GM23338 (cell line): ENCODE measurements at regions not wholly inside any gene's neighbourhood (a gene's known extent, or its start where the extent isn't known, plus 50 kb on each side); places are given as distances from the start of the nearest gene placed in this dataset.

Experiments used
- ATAC-seq: fragments of 200-7000 bp; cut with Tn5 transposase; 3 replicates; pipeline ENCODE4 v1.9.1; 2020
- DNase-seq: peaks from one replicate; pipeline ENCODE4 v3.0.0-alpha.2; 2015; ENCODE audit warnings: low spot score
- H2AFZ ChIP-seq: fragments of 200-600 bp; sonication (generic); 2 replicates; pipeline ENCODE4 v1.8.0; 2016; ENCODE audit warnings: antibody characterized with exemption, mild to moderate bottlenecking, moderate library complexity
- H3F3A ChIP-seq: fragments of 200-600 bp; sonication (generic); replicated peaks from 2 replicates; pipeline ENCODE4 v1.8.0; 2017; ENCODE audit warnings: antibody characterized with exemption, mixed run types, low read depth
- H3K27ac ChIP-seq: fragments of 200-600 bp; sonication (generic); 2 replicates; pipeline ENCODE4 v1.6.1; 2016; ENCODE audit warnings: low read depth
- H3K27me3 ChIP-seq: fragments of 200-600 bp; sonication (generic); 2 replicates; pipeline ENCODE4 v1.8.0; 2016; ENCODE audit warnings: mild to moderate bottlenecking, mixed run types, moderate library complexity; ENCODE audit not compliant: insufficient read depth
- H3K36me3 ChIP-seq: fragments of 200-600 bp; sonication (generic); 2 replicates; pipeline ENCODE4 v1.8.0; 2016; ENCODE audit warnings: mild to moderate bottlenecking; ENCODE audit not compliant: insufficient read depth
- H3K4me1 ChIP-seq: fragments of 200-600 bp; sonication (generic); 2 replicates; pipeline ENCODE4 v1.8.0; 2016; ENCODE audit warnings: mild to moderate bottlenecking, moderate library complexity; ENCODE audit not compliant: insufficient read depth
- H3K4me2 ChIP-seq: fragments of 200-600 bp; sonication (generic); 2 replicates; pipeline ENCODE4 v1.7.1; 2017; ENCODE audit warnings: mixed run types
- H3K4me3 ChIP-seq: fragments of 200-600 bp; sonication (generic); 2 replicates; pipeline ENCODE4 v1.6.1; 2016; ENCODE audit warnings: mixed run types
- H3K79me2 ChIP-seq: fragments of 200-600 bp; sonication (generic); replicated peaks from 2 replicates; pipeline ENCODE4 v1.8.0; 2017; ENCODE audit warnings: mild to moderate bottlenecking; ENCODE audit not compliant: insufficient read depth
- H3K9me2 ChIP-seq: fragments of 200-600 bp; sonication (generic); 2 replicates; pipeline ENCODE4 v1.8.0; 2017; ENCODE audit not compliant: insufficient read depth
- H4K20me1 ChIP-seq: fragments of 200-600 bp; sonication (generic); replicated peaks from 2 replicates; pipeline ENCODE4 v1.8.0; 2017; ENCODE audit warnings: mild to moderate bottlenecking; ENCODE audit not compliant: insufficient read depth
- H3K27ac Mint-ChIP-seq: 2 replicates; pipeline ENCODE4 v1.8.0; 2020; ENCODE audit warnings: inconsistent platforms, mild to moderate bottlenecking, moderate library complexity, mixed read lengths
- H3K27me3 Mint-ChIP-seq: 3 replicates; pipeline ENCODE4 v1.8.0; 2022; ENCODE audit warnings: low read depth, mild to moderate bottlenecking, moderate library complexity, mixed read lengths, inconsistent platforms; ENCODE audit not compliant: insufficient read depth, poor library complexity
- H3K36me3 Mint-ChIP-seq: 3 replicates; pipeline ENCODE4 v1.8.0; 2021; ENCODE audit warnings: low read depth, mild to moderate bottlenecking, inconsistent platforms, moderate library complexity, mixed read lengths
- H3K4me1 Mint-ChIP-seq: 3 replicates; pipeline ENCODE4 v1.8.0; 2020; ENCODE audit warnings: mild to moderate bottlenecking, inconsistent platforms, mixed read lengths
- H3K4me3 Mint-ChIP-seq: 3 replicates; pipeline ENCODE4 v1.8.0; 2021; ENCODE audit warnings: moderate library complexity, mild to moderate bottlenecking, inconsistent platforms, mixed read lengths
- H3K9me3 Mint-ChIP-seq: 3 replicates; pipeline ENCODE4 v1.8.0; 2020; ENCODE audit warnings: moderate library complexity, mild to moderate bottlenecking, inconsistent platforms, mixed read lengths
- CREB1 ChIP-seq: fragments of 250-450 bp; sonication (Bioruptor Pico); IDR thresholded peaks from 2 replicates; pipeline ENCODE4 v1.5.0; 2020; ENCODE audit warnings: low read depth, mild to moderate bottlenecking, moderate library complexity
- CTCF ChIP-seq, 2 experiments: fragments of 200-600 bp in 1 of 2; sonication (generic) in 1 of 2; conservative IDR thresholded peaks; 2 replicates each; pipeline versions ENCODE4 v1.5.1 to v1.6.1; 2016 to 2017; ENCODE audit warnings: antibody characterized with exemption in 2 of 2, low read depth in 2 of 2, mild to moderate bottlenecking in 2 of 2, moderate library complexity in 1 of 2
- ETS1 ChIP-seq: IDR thresholded peaks from 2 replicates; pipeline ENCODE4 v1.6.1; 2016; ENCODE audit warnings: antibody characterized with exemption
- EZH2 ChIP-seq: fragments of 200-600 bp; sonication (generic); IDR thresholded peaks from one replicate; pipeline ENCODE4 v1.8.0; 2017; ENCODE audit warnings: antibody characterized with exemption, mild to moderate bottlenecking, low read depth; ENCODE audit not compliant: unreplicated experiment
- EZH2phosphoT487 ChIP-seq: fragments of 200-600 bp; sonication (generic); IDR thresholded peaks from one replicate; pipeline ENCODE4 v1.8.1; 2018; ENCODE audit warnings: antibody characterized with exemption; ENCODE audit not compliant: unreplicated experiment
- JUNB ChIP-seq: IDR thresholded peaks from one replicate; pipeline ENCODE4 v1.6.1; 2016; ENCODE audit warnings: antibody characterized with exemption; ENCODE audit not compliant: unreplicated experiment
- NANOG ChIP-seq: IDR thresholded peaks from 2 replicates; pipeline ENCODE4 v1.6.1; 2016; ENCODE audit warnings: antibody characterized with exemption, borderline replicate concordance
- POLR2AphosphoS5 ChIP-seq: IDR thresholded peaks from 2 replicates; pipeline ENCODE4 v1.6.1; 2016; ENCODE audit warnings: antibody characterized with exemption, low read depth
- REST ChIP-seq: IDR thresholded peaks from one replicate; pipeline ENCODE4 v1.6.1; 2018; ENCODE audit warnings: antibody characterized with exemption; ENCODE audit not compliant: unreplicated experiment
- STAT1 ChIP-seq: IDR thresholded peaks from one replicate; pipeline ENCODE4 v1.6.1; 2016; ENCODE audit warnings: antibody characterized with exemption; ENCODE audit not compliant: unreplicated experiment
- ZNF114 ChIP-seq: fragments of 250-450 bp; sonication (Bioruptor Pico); IDR thresholded peaks from 2 replicates; pipeline ENCODE4 v1.5.0; 2020; ENCODE audit warnings: mild to moderate bottlenecking, moderate library complexity
- ZNF331 ChIP-seq: fragments of 250-450 bp; sonication (Bioruptor Pico); IDR thresholded peaks from 2 replicates; pipeline ENCODE4 v1.5.0; 2020; ENCODE audit warnings: low read depth, mild to moderate bottlenecking, moderate library complexity
- ZNF462 ChIP-seq: fragments of 250-450 bp; sonication (Bioruptor Pico); IDR thresholded peaks from 2 replicates; pipeline ENCODE4 v1.5.0; 2020; ENCODE audit warnings: mild to moderate bottlenecking, moderate library complexity

- Histone ChIP-seq H4K20me1 (no peaks in the 10 kb centered on the region), H3K4me1 (no peaks in the 10 kb centered on the region), H3K27me3 (no peaks in the 10 kb centered on the region), H3K4me3 (no peak overlapping the region), H3K4me2 (no peak overlapping the region), H3K79me2 (no peaks in the 10 kb centered on the region), H3K36me3 (no peaks in the 10 kb centered on the region), H3K27ac (no peak overlapping the region), H3K9me2 (peaks cover 5% of the 10 kb centered on the region; the same call in 1 of the 2 replicates), H3F3A (no peaks in the 10 kb centered on the region), H2AFZ (no peak overlapping the region)
- Mint-ChIP-seq H3K4me1 (peaks cover 14% of the 10 kb centered on the region), H3K27ac (no peak overlapping the region), H3K4me3 (no peak overlapping the region), H3K36me3 (no peaks in the 10 kb centered on the region), H3K9me3 (no peaks in the 10 kb centered on the region), H3K27me3 (no peaks in the 10 kb centered on the region)
- ATAC-seq (no peak), DNase-seq (no peak)
- no peak for TF ChIP-seq ZNF331 (CRISPR knock-in tag)
- no peak for TF ChIP-seq ZNF462 (CRISPR knock-in tag)
- no peak for TF ChIP-seq NANOG
- no peak for TF ChIP-seq ETS1
- no peak for TF ChIP-seq ZNF114 (CRISPR knock-in tag)
- TF ChIP-seq CTCF (conservative IDR thresholded peaks at IDR 0.05; ENCODE audit: low read depth in 2 of 2) = no peak
- TF ChIP-seq POLR2AphosphoS5 = no peak
- TF ChIP-seq EZH2phosphoT487 = no peak
- no peak for TF ChIP-seq JUNB
- no peak for TF ChIP-seq STAT1
- no peak for TF ChIP-seq REST
- TF ChIP-seq EZH2 = no peak
- TF ChIP-seq CREB1 (CRISPR knock-in tag) = no peak
These were observed 569.6 kb downstream of the EBF1 start for GRCh38 chr5:158530115-158530514.
